ENCODE measurements at regions not wholly inside any gene's neighbourhood (a gene's known extent, or its start where the extent isn't known, plus 50 kb on each side); places are given as distances from the start of the nearest gene placed in this dataset.

DNA sequence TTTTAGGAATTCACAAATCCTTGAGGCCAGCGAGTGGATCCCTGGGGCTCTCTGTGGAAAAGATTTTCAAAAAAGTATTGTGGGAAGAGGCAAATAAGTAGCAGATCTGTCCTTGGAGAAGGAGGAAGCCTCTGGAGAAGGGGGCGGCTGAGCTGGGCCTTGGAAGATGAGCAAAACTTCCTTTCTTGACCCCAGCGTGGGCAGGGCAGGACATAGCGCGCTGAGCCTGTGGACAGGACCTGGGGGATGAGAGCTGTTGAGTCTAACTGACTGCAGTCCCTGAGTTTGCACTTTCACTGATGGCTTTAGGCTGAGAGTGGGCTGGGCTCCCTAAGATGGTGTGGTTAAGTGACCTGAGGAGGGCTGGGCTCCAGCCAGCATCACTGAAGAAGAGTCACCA lies 170.2 kb upstream of the GALNT2 start:
- no peak for TF ChIP-seq POLR2A (IDR thresholded peaks at IDR 0.05)
- TF ChIP-seq POLR2AphosphoS5 (IDR thresholded peaks at IDR 0.05): no peak
- TF ChIP-seq, protein P1, sequence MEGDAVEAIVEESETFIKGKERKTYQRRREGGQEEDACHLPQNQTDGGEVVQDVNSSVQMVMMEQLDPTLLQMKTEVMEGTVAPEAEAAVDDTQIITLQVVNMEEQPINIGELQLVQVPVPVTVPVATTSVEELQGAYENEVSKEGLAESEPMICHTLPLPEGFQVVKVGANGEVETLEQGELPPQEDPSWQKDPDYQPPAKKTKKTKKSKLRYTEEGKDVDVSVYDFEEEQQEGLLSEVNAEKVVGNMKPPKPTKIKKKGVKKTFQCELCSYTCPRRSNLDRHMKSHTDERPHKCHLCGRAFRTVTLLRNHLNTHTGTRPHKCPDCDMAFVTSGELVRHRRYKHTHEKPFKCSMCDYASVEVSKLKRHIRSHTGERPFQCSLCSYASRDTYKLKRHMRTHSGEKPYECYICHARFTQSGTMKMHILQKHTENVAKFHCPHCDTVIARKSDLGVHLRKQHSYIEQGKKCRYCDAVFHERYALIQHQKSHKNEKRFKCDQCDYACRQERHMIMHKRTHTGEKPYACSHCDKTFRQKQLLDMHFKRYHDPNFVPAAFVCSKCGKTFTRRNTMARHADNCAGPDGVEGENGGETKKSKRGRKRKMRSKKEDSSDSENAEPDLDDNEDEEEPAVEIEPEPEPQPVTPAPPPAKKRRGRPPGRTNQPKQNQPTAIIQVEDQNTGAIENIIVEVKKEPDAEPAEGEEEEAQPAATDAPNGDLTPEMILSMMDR (IDR thresholded peaks at IDR 0.05): no peak
- intact Hi-C loops (cut with DNase I; ENCODE audit: low total_unique reads): loop anchor here (10.0 kb wide), 1 partner anchor 1188 kb away; no protein-coding TSS in a partner anchor
- no peak for DNase-seq (ENCODE audit: low spot score in 2 of 2)
- Histone ChIP-seq H3K9me3 (peaks cover 0 to 5% of the 10 kb centered on the region in 2 donors), H3K27ac (no peak overlapping the region), H3K4me1 (no peaks in the 10 kb centered on the region), H3K36me3 (no peaks in the 10 kb centered on the region), H3K27me3 (peaks cover 0 to 6% of the 10 kb centered on the region in 2 donors), H3K4me3 (no peak overlapping the region)

DNA sequence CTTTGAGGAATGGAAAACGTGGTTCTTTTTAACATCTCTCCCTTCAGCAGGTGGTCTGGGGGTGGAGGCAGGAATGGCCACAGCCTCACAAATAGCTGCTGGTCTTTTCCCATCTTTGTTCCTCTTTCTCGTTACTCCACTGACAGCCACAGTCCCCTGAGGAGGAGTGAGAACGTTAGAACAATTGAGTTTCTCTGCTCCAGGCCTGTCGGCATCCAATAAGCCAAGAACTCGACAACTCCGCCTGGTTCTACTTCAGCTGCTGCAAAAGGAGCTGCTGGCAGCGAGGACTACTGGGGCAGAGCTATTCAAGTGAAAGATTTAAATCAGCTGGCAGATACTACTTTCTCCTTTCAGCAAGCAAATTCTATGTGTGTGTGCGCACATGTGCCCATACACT lies 169.5 kb upstream of the GALNT2 start:
- no peaks in the 10 kb centered on the region for H3K36me3 ChIP-seq
- no peak overlapping the region for H3K27ac ChIP-seq
- peaks cover 0 to 6% of the 10 kb centered on the region in 2 donors for H3K27me3 ChIP-seq
- no peak overlapping the region for H3K4me3 ChIP-seq
- no peaks in the 10 kb centered on the region for H3K4me1 ChIP-seq
- intact Hi-C loops (cut with DNase I; ENCODE audit: low total_unique reads): loop anchor here (10.0 kb wide), 1 partner anchor 1187 kb away; no protein-coding TSS in a partner anchor
- TF ChIP-seq POLR2AphosphoS5 (IDR thresholded peaks at IDR 0.05): no peak
- TF ChIP-seq POLR2A (IDR thresholded peaks at IDR 0.05): no peak
- TF ChIP-seq, protein P1 (IDR thresholded peaks at IDR 0.05): no peak
- H3K9me3 ChIP-seq: peaks cover 0 to 5% of the 10 kb centered on the region in 2 donors
- DNase-seq (ENCODE audit: low spot score in 2 of 2): no peak

DNA sequence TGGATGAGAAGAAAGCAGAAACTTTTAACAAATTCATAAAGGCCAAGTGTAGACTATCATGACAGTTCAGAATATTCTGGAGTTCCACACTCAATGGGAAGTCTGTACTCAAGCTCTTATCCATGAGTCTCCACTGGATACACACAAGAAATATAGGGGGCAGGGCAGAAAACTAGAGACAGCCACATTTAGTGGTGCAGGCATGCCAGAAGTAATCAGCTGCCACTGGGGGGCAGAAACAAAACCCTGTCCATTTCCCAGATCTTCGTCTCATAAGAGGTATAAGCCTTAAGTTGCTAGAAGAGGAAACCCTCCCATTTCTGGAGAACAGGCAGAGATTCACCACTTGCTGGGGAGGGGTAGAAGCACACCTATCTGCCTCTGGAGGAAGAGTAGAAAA lies 166.8 kb upstream of the GALNT2 start:
- TF ChIP-seq POLR2AphosphoS5 (IDR thresholded peaks at IDR 0.05) (no peak), POLR2A (IDR thresholded peaks at IDR 0.05) (no peak)
- TF ChIP-seq, protein P1 (IDR thresholded peaks at IDR 0.05): no peak
- Histone ChIP-seq H3K27ac (no peak overlapping the region), H3K27me3 (no peaks in the 10 kb centered on the region), H3K9me3 (peaks cover 0 to 5% of the 10 kb centered on the region in 2 donors), H3K36me3 (no peaks in the 10 kb centered on the region), H3K4me3 (no peak overlapping the region), H3K4me1 (no peaks in the 10 kb centered on the region)
- intact Hi-C loops (cut with DNase I; ENCODE audit: low total_unique reads): no loop called here
- no peak for DNase-seq (ENCODE audit: low spot score in 2 of 2)

DNA sequence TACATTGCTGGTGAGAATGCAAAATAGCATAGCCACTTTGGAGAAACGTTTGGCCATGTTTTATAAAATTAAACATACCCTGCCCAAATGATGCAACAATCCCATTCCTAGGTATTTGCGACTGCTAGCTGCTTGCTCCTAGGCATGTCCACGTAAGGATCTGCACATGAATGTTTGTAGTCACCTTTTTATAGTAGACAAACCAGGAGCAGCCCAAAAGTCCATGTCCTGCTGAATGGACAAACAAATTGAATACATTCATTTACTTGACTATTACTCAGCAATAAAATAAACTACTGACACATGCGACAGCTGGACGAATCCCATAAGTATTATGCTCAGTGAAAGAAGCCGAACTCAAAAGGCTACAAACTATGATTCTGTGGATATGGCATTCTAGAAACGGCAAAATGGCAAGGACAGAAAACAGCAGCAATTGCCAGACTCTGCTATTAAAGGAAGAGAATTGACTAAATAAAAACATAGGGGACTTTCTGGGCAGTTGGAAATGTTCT lies 161.9 kb upstream of the GALNT2 start:
- no peak for DNase-seq (ENCODE audit: low spot score in 2 of 2)
- TF ChIP-seq POLR2A (IDR thresholded peaks at IDR 0.05) (no peak), POLR2AphosphoS5 (IDR thresholded peaks at IDR 0.05) (no peak)
- TF ChIP-seq, protein P1 (IDR thresholded peaks at IDR 0.05): no peak
- intact Hi-C loops (cut with DNase I; ENCODE audit: low total_unique reads): no loop called here
- Histone ChIP-seq H3K27me3 (peaks cover 0 to 6% of the 10 kb centered on the region in 2 donors), H3K9me3 (peaks cover 0 to 5% of the 10 kb centered on the region in 2 donors), H3K4me1 (no peaks in the 10 kb centered on the region), H3K36me3 (no peaks in the 10 kb centered on the region), H3K27ac (no peak overlapping the region), H3K4me3 (no peak overlapping the region)

DNA sequence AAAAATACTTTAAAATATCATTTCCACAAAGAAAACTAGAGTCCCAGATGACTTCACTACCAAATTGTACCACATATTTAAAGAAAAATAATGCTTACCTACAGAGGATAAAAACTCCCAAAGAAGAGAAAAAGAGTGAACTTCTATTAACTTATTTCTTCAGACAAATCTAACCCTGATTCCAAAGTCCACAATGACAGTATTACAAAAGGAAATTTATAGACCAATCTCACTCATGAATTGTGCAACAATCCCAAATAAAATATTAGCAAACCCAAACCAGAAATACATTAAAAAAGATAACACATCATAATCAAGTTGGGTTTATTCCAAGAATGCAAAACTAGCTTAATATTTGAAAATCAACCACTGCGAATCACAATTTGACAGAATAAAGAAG lies 161.4 kb upstream of the GALNT2 start:
- intact Hi-C loops (cut with DNase I; ENCODE audit: low total_unique reads): no loop called here
- Histone ChIP-seq H3K9me3 (peaks cover 0 to 5% of the 10 kb centered on the region in 2 donors), H3K36me3 (no peaks in the 10 kb centered on the region), H3K4me1 (no peaks in the 10 kb centered on the region), H3K27ac (no peak overlapping the region), H3K4me3 (no peak overlapping the region), H3K27me3 (peaks cover 0 to 6% of the 10 kb centered on the region in 2 donors)
- TF ChIP-seq, protein P1 (IDR thresholded peaks at IDR 0.05): no peak
- TF ChIP-seq POLR2A (IDR thresholded peaks at IDR 0.05): no peak
- no peak for TF ChIP-seq POLR2AphosphoS5 (IDR thresholded peaks at IDR 0.05)
- no peak for DNase-seq (ENCODE audit: low spot score in 2 of 2)
